ENCODE measurements at regions not wholly inside any gene's neighbourhood (a gene's known extent, or its start where the extent isn't known, plus 50 kb on each side); places are given as distances from the start of the nearest gene placed in this dataset.

GRCh38 chr12:42766026-42766425, 176.5 kb upstream of the PRICKLE1 start:
- no peak for TF ChIP-seq ZNF580 (tag by site-specific recombination; IDR thresholded peaks at IDR 0.05)
- TF ChIP-seq BCL11A (tag by site-specific recombination; IDR thresholded peaks at IDR 0.05; ENCODE audit: low read depth): no peak
- TF ChIP-seq ZNF223 (tag by site-specific recombination; IDR thresholded peaks at IDR 0.05): no peak
- TF ChIP-seq ZNF140 (tag by site-specific recombination; IDR thresholded peaks at IDR 0.05): no peak
- no peak for TF ChIP-seq ZBTB26 (tag by site-specific recombination; optimal IDR thresholded peaks at IDR 0.05)
- TF ChIP-seq ZBTB49 (tag by site-specific recombination; IDR thresholded peaks at IDR 0.05; ENCODE audit: low read depth): no peak
- TF ChIP-seq ZNF274 (IDR thresholded peaks at IDR 0.05; ENCODE audit: low read length): no peak
- TF ChIP-seq ZNF274 (tag by site-specific recombination; IDR thresholded peaks at IDR 0.05; ENCODE audit: borderline replicate concordance): no peak
- TF ChIP-seq SETDB1 (IDR thresholded peaks at IDR 0.05; ENCODE audit: insufficient read length, low read length): no peak
- no peak for TF ChIP-seq ZBTB1 (tag by site-specific recombination; IDR thresholded peaks at IDR 0.05)
- TF ChIP-seq CTCF (tag by site-specific recombination; IDR thresholded peaks at IDR 0.05): no peak
- TF ChIP-seq ZNF184 (tag by site-specific recombination; IDR thresholded peaks at IDR 0.05): no peak
